ENCODE measurements at regions not wholly inside any gene's neighbourhood (a gene's known extent, or its start where the extent isn't known, plus 50 kb on each side); places are given as distances from the start of the nearest gene placed in this dataset.
A peak's percentile ranks its signal among the peaks of the same experiment; 100 is the strongest.

DNA sequence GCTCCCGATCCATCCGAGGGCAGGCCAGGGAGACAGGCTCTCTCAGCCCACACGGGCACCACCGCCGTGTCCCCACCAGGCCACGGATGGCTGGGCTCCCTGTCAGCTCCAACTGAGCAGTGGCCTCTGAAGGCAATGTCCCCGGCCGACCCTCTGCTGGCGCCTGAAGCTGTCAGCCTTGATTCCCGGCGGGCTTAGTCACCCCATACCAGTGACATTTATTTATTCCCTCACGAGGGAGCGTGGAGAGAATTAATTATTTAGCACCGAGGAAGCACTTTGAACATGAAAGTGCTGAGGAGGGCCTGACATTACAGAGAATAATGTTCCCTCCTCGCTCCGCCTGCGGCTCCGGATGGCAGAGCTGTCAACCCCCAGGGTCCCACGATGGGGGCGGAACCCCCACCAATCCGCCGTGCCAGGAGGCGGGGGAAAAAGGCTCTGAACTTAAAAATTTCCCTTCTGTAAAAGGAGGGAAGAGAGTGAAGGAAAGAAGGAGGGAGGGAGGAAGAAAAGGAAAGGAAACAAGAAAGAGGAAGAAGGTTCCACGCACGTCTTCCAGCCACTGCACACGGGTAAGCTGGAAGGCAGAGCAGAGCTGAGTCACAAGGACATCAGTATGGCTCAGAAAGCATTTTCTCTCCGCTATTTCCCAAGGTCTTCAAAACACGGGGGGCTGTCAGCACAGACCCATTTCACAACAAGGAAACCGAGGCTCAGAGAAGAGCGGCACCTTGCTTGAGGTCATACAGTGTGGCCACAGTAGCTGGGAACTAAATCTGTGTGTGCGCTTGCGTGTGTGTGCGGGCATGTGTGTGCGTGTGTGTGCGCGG, 108.7 kb upstream of the NCOR2 start:
- CTCF ChIA-PET: interaction anchor here (1.4 kb wide), 1 partner anchor 88 kb away, joined by 3 read pairs; no protein-coding TSS in a partner anchor
- peak overlapping the region; percentile 79 for H2AFZ ChIP-seq (replicated peaks; ENCODE audit: low read length, poor library complexity)

More for the DNA sequence above, 108.7 kb upstream of the NCOR2 start:
- Histone ChIP-seq H3K9me1 (ENCODE audit: insufficient read depth, low read length) (peaks cover 6% of the 10 kb centered on the region), H2BK5ac (ENCODE audit: low read depth, low read length, poor library complexity, severe bottlenecking) (peak overlapping the region; percentile 71), H4K20me1 (ENCODE audit: insufficient read depth, low read length) (no peaks in the 10 kb centered on the region), H3K36me3 (ENCODE audit: control insufficient read depth, insufficient read depth, low read length) (no peaks in the 10 kb centered on the region), H3K27ac (ENCODE audit: insufficient read depth, low read length) (peak overlapping the region; percentile 65), H3K4me1 (ENCODE audit: control insufficient read depth, insufficient read depth, low read length) (peaks cover 19% of the 10 kb centered on the region), H4K91ac (ENCODE audit: insufficient read depth, low read depth, low read length) (peak overlapping the region; percentile 76), H3K4ac (ENCODE audit: low read depth, low read length) (peak overlapping the region; percentile 87), H3K4me2 (ENCODE audit: low read depth, low read length) (peak overlapping the region; percentile 6), H3K79me1 (ENCODE audit: low read depth in 1 of 2, low read length in 2 of 2) (peaks cover 0 to 4% of the 10 kb centered on the region in 2 experiments; a peak in 1 of 4 replicates), H3K4me3 (ENCODE audit: insufficient read depth, low read depth, low read length) (no peak overlapping the region; the same call in 1 of the 2 replicates), H2AK5ac (ENCODE audit: low read depth, low read length) (peak overlapping the region; percentile 93), H2BK15ac (ENCODE audit: low read depth, low read length) (peak overlapping the region; percentile 82; the same call in 2 of the 3 replicates), H2BK120ac (ENCODE audit: low read depth, low read length) (peak overlapping the region; percentile 86), H3K14ac (replicated peaks; ENCODE audit: low read depth, low read length) (peak overlapping the region; percentile 91), H3K23ac (ENCODE audit: low read depth, low read length) (0 out of 2 replicates have a peak overlapping the region, but pooled peaks have one; percentile 85), H3K18ac (ENCODE audit: low read depth, low read length) (peak overlapping the region; percentile 77), H3K56ac (ENCODE audit: extremely low read depth, insufficient read depth, low read length) (no peak overlapping the region; the same call in 1 of the 2 replicates), H4K5ac (ENCODE audit: low read depth, low read length) (peak overlapping the region; percentile 75), H2BK20ac (ENCODE audit: low read depth, low read length) (peak overlapping the region; percentile 78), H3K9me3 (ENCODE audit: control insufficient read depth, insufficient read depth, low read length) (no peaks in the 10 kb centered on the region), H3K9ac (ENCODE audit: low read depth, low read length) (peak overlapping the region; percentile 47), H3K27me3 (ENCODE audit: control insufficient read depth, insufficient read depth, low read length) (no peaks in the 10 kb centered on the region), H2AK9ac (replicated peaks; ENCODE audit: low read depth, low read length, poor library complexity) (peak overlapping the region; percentile 74), H4K8ac (ENCODE audit: low read depth in 2 of 2, low read length in 2 of 2) (peak overlapping the region; percentile 2 to 83; a peak in 3 of 4 replicates)
- dilution Hi-C loops (cut with HindIII; ENCODE audit: low sequenced_read_pairs, unreplicated experiment) (no loop called here), in situ Hi-C loops (cut with MboI; ENCODE audit: low sequenced_read_pairs) (no loop called here), intact Hi-C loops (cut with micrococcal nuclease) (no loop called here)
- BruUV-seq (replicated peaks): no TSS peak
- peak; percentile 71 for DNase-seq
- TF ChIP-seq NFE2L2 (IDR thresholded peaks at IDR 0.05; ENCODE audit: low read depth, low read length) (peak; percentile 13; the same call in 1 of the 2 replicates), CEBPB (IDR thresholded peaks at IDR 0.05; ENCODE audit: low read depth, low read length) (peak; percentile 82), BHLHE40 (IDR thresholded peaks at IDR 0.05; ENCODE audit: low read depth, low read length) (peak; percentile 68; the same call in 1 of the 2 replicates), MXI1 (IDR thresholded peaks at IDR 0.05; ENCODE audit: borderline replicate concordance, low read depth, low read length) (no peak; the same call in 1 of the 2 replicates), FOS (IDR thresholded peaks at IDR 0.05; ENCODE audit: low read depth, low read length) (peak; percentile 44; the same call in 1 of the 2 replicates), RAD21 (IDR thresholded peaks at IDR 0.05; ENCODE audit: low read length) (0 out of 2 replicates have a peak, but pooled peaks have one; percentile 19)
- POLR2A ChIA-PET (ENCODE audit: unreplicated experiment): interaction anchor here (0.6 kb wide), 1 partner anchor 63 kb away, joined by 4 read pairs; no protein-coding TSS in a partner anchor
- WGBS, 2 experiments (ENCODE audit: extremely low coverage in 2 of 2, insufficient read length in 1 of 2): 44% methylated on average over 20 of the region's 36 CpGs; no CpG with 5 or more reads in 1 of the 2 experiments
- ATAC-seq (ENCODE audit: low read depth): peak; percentile 80

Data from IMR-90 (cell line).